HL-60 (cell line): ENCODE measurements at regions not wholly inside any gene's neighbourhood (a gene's known extent, or its start where the extent isn't known, plus 50 kb on each side); places are given as distances from the start of the nearest gene placed in this dataset.
A peak's percentile ranks its signal among the peaks of the same experiment; 100 is the strongest.

Source experiments
- GABPA ChIP-seq: IDR thresholded peaks from 2 replicates; pipeline ENCODE4 v1.6.1; 2012; ENCODE audit warnings: low read depth
- POLR2AphosphoS5 ChIP-seq: IDR thresholded peaks from 2 replicates; pipeline ENCODE4 v1.6.1; 2012; ENCODE audit warnings: low read depth
- TF ChIP-seq, protein P1 (sequence below): IDR thresholded peaks from one replicate; pipeline ENCODE4 v1.5.1; 2011; ENCODE audit warnings: low read length, control low read depth, inconsistent platforms; ENCODE audit not compliant: insufficient read depth
- TF ChIP-seq, protein P2 (sequence below): IDR thresholded peaks from 2 replicates; pipeline ENCODE4 v1.6.1; 2012; ENCODE audit warnings: low read depth; ENCODE audit not compliant: insufficient replicate concordance

DNA sequence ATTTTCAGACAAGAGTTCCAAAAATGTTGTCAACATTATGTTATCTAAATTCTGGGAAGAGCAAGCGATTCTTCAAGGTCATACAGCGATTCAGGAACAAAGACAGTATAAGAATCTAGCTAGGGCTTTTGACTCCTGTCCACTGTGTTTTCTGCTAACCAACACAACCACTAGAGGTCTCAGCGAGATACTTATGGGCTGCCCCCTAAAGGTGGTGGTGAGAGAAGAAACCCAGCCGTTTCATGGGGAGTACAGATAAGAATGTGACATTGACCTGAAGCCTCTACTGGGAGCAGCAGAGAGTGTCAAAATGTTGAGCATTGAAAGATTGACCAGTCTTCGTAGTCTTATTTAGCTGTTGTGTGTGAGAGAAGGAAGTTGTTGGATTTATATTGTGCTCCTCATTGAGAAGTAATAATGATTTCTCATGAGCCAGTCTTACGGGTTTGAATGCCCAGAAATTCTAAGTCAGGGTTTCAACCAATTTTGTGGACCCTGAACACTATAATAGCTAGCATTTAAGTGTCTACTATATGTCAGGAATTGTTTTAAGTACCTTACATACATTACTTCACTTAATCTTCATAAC, 168.3 kb downstream of the SPRY1 start:
- TF ChIP-seq, protein P1, sequence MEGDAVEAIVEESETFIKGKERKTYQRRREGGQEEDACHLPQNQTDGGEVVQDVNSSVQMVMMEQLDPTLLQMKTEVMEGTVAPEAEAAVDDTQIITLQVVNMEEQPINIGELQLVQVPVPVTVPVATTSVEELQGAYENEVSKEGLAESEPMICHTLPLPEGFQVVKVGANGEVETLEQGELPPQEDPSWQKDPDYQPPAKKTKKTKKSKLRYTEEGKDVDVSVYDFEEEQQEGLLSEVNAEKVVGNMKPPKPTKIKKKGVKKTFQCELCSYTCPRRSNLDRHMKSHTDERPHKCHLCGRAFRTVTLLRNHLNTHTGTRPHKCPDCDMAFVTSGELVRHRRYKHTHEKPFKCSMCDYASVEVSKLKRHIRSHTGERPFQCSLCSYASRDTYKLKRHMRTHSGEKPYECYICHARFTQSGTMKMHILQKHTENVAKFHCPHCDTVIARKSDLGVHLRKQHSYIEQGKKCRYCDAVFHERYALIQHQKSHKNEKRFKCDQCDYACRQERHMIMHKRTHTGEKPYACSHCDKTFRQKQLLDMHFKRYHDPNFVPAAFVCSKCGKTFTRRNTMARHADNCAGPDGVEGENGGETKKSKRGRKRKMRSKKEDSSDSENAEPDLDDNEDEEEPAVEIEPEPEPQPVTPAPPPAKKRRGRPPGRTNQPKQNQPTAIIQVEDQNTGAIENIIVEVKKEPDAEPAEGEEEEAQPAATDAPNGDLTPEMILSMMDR: peak; percentile 95
- TF ChIP-seq, protein P2, sequence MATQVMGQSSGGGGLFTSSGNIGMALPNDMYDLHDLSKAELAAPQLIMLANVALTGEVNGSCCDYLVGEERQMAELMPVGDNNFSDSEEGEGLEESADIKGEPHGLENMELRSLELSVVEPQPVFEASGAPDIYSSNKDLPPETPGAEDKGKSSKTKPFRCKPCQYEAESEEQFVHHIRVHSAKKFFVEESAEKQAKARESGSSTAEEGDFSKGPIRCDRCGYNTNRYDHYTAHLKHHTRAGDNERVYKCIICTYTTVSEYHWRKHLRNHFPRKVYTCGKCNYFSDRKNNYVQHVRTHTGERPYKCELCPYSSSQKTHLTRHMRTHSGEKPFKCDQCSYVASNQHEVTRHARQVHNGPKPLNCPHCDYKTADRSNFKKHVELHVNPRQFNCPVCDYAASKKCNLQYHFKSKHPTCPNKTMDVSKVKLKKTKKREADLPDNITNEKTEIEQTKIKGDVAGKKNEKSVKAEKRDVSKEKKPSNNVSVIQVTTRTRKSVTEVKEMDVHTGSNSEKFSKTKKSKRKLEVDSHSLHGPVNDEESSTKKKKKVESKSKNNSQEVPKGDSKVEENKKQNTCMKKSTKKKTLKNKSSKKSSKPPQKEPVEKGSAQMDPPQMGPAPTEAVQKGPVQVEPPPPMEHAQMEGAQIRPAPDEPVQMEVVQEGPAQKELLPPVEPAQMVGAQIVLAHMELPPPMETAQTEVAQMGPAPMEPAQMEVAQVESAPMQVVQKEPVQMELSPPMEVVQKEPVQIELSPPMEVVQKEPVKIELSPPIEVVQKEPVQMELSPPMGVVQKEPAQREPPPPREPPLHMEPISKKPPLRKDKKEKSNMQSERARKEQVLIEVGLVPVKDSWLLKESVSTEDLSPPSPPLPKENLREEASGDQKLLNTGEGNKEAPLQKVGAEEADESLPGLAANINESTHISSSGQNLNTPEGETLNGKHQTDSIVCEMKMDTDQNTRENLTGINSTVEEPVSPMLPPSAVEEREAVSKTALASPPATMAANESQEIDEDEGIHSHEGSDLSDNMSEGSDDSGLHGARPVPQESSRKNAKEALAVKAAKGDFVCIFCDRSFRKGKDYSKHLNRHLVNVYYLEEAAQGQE: no peak
- no peak for TF ChIP-seq POLR2AphosphoS5
- TF ChIP-seq GABPA: no peak; the same call in 1 of the 2 replicates
